Upper lobe of right lung (tissue), 1 donor: ENCODE measurements at regions not wholly inside any gene's neighbourhood (a gene's known extent, or its start where the extent isn't known, plus 50 kb on each side); places are given as distances from the start of the nearest gene placed in this dataset.
A peak's percentile ranks its signal among the peaks of the same experiment; 100 is the strongest.

Experiments
- ATAC-seq: fragments of 200-7000 bp; cut with Tn5 transposase; one replicate; pipeline ENCODE4 v1.9.1; 2020; ENCODE audit warnings: mild to moderate bottlenecking, moderate library complexity
- DNase-seq: peaks from one replicate; pipeline ENCODE4 v3.0.0-alpha.2; 2020
- H3K27ac ChIP-seq: fragments of 200-600 bp; one replicate; pipeline ENCODE4 v1.8.0; 2022
- H3K27me3 ChIP-seq: fragments of 200-600 bp; one replicate; pipeline ENCODE4 v1.8.0; 2022; ENCODE audit warnings: mild to moderate bottlenecking
- H3K36me3 ChIP-seq: fragments of 200-600 bp; one replicate; pipeline ENCODE4 v1.8.0; 2022
- H3K4me1 ChIP-seq: fragments of 200-600 bp; one replicate; pipeline ENCODE4 v1.8.0; 2022
- H3K4me3 ChIP-seq: fragments of 200-600 bp; one replicate; pipeline ENCODE4 v1.8.0; 2022; ENCODE audit warnings: mild to moderate bottlenecking
- H3K9me3 ChIP-seq: fragments of 200-600 bp; one replicate; pipeline ENCODE4 v1.8.0; 2022
- CTCF ChIP-seq: fragments of 200-600 bp; IDR thresholded peaks from one replicate; pipeline ENCODE4 v1.8.0; 2022; ENCODE audit warnings: antibody characterized with exemption
- intact Hi-C: fragments of 100-400 bp; cut with DNase I; formaldehyde crosslinking; loops from one replicate; pipeline ENCODE4 v1.11.0; 2022
- donor health status: DM: no; HTN: yes; CAD: no; lungs with severe emphysema.

DNA sequence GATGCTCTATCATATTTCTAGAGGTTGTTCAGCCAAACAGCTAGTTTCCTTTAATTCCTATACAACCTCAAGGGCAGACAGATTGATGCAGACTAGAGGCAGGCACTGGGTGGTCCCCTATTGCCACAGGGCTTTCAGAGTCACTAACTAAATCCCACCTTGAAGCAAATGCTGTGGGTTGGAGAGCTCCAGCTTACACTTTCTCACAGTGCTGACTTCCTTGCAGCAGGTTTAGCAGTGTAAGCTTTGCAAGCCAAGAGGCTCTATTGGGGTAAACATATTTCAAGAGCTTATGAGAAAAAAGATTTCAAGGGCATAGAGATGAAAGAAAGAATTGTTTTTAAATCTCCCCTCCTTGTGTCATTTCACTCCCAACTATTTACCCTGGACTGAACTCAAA is 366.5 kb upstream of the CRIM1 start:
- Histone ChIP-seq H3K27ac (no peak overlapping the region), H3K9me3 (no peaks in the 10 kb centered on the region), H3K27me3 (no peaks in the 10 kb centered on the region), H3K4me3 (no peak overlapping the region), H3K36me3 (no peaks in the 10 kb centered on the region), H3K4me1 (no peaks in the 10 kb centered on the region)
- intact Hi-C loops: no loop called here
- no peak for TF ChIP-seq CTCF
- ATAC-seq (no peak), DNase-seq (no peak)

GRCh38 chr2:35986871-35987270 is 368.7 kb upstream of the CRIM1 start:
- no peaks in the 10 kb centered on the region for H3K36me3 ChIP-seq
- DNase-seq: no peak
- H3K27ac ChIP-seq: no peak overlapping the region
- H3K4me1 ChIP-seq: no peaks in the 10 kb centered on the region
- no peak overlapping the region for H3K4me3 ChIP-seq
- H3K9me3 ChIP-seq: no peaks in the 10 kb centered on the region
- ATAC-seq: no peak
- intact Hi-C loops: no loop called here
- no peaks in the 10 kb centered on the region for H3K27me3 ChIP-seq
- no peak for TF ChIP-seq CTCF

DNA sequence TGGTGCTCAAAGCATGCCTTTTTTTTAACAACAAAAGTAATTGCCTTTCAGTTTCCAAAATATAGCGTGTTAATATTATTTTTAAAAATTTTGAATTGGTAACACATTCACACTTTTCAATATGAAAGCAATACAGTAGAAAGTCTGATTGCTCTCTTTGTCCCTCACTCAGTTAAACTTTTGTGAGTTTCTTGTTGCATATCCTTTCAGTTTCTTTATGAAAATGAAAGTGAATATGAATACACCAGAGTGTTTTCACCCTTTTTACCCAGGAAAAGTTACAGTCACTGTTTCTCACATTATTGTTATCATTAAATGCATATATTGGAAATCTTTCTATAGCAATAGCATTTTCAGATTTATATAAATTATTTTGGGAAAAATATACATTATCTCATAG is 377.4 kb upstream of the CRIM1 start:
- intact Hi-C loops: no loop called here
- no peak for TF ChIP-seq CTCF
- Histone ChIP-seq H3K9me3 (no peaks in the 10 kb centered on the region), H3K27ac (no peak overlapping the region), H3K4me3 (no peak overlapping the region), H3K4me1 (no peaks in the 10 kb centered on the region), H3K27me3 (no peaks in the 10 kb centered on the region), H3K36me3 (no peaks in the 10 kb centered on the region)
- ATAC-seq (no peak), DNase-seq (no peak)

GRCh38 chr2:35976611-35977010 is 379.0 kb upstream of the CRIM1 start:
- no peaks in the 10 kb centered on the region for H3K9me3 ChIP-seq
- DNase-seq (no peak), ATAC-seq (no peak)
- H3K4me3 ChIP-seq: no peak overlapping the region
- no peaks in the 10 kb centered on the region for H3K27me3 ChIP-seq
- no peaks in the 10 kb centered on the region for H3K36me3 ChIP-seq
- intact Hi-C loops: no loop called here
- no peak for TF ChIP-seq CTCF
- no peak overlapping the region for H3K27ac ChIP-seq
- no peaks in the 10 kb centered on the region for H3K4me1 ChIP-seq

DNA sequence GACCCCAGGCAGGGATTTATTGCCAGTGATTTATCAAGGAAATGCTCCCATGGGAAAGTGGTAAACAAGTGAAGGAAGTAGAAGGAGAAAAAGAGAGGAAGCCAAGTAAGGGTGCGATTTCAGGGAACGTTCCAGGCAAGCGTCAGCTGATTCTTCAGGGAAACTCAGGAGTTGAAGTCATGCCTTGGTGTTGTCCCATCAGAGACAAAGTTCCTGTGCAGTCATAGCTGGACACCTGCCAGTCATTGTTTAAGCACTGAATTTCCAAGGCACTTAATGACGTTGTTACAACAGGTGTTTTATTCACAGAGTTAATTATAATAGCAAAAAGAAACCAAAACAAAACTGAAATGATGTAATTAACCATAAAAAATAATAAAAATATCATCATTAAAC is 381.8 kb upstream of the CRIM1 start:
- intact Hi-C loops: no loop called here
- no peaks in the 10 kb centered on the region for H3K4me1 ChIP-seq
- no peak for TF ChIP-seq CTCF
- ATAC-seq: no peak
- H3K4me3 ChIP-seq: no peak overlapping the region
- no peak overlapping the region for H3K27ac ChIP-seq
- H3K36me3 ChIP-seq: no peaks in the 10 kb centered on the region
- DNase-seq: no peak
- no peaks in the 10 kb centered on the region for H3K27me3 ChIP-seq
- no peaks in the 10 kb centered on the region for H3K9me3 ChIP-seq

DNA sequence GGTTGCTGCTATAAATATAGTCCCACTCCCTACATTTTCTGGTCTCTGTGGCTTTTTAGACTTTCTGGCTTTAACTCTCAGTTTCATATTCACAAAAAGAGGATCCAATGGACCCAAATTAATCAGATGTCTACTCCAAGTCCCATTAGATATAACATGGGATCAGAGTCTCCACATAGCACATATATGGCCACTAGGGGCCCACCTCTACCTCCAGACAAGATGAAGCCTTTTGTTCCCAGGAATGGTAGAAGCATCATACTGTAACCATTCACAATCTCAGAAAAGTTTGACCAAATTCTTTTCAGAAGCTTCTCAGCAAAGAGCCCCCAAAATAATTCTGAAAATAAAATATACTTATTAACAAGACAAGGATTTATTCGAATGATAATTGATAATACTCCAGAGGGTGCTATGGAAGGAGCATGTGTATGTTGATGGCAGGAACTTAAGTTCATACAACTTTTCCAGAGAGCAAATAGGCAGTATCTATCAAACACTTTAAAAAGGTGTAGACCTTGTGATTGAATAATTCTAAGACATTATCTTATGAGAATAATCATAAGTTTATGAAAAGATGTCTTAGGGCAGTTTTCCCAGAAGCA is 382.3 kb upstream of the CRIM1 start:
- Histone ChIP-seq H3K27me3 (no peaks in the 10 kb centered on the region), H3K4me1 (no peaks in the 10 kb centered on the region), H3K36me3 (no peaks in the 10 kb centered on the region), H3K27ac (no peak overlapping the region), H3K9me3 (no peaks in the 10 kb centered on the region), H3K4me3 (no peak overlapping the region)
- intact Hi-C loops: no loop called here
- TF ChIP-seq CTCF: peak; percentile 49
- ATAC-seq: peak; percentile 62
- DNase-seq: no peak
